ENCODE measurements at regions not wholly inside any gene's neighbourhood (a gene's known extent, or its start where the extent isn't known, plus 50 kb on each side); places are given as distances from the start of the nearest gene placed in this dataset.
A peak's percentile ranks its signal among the peaks of the same experiment; 100 is the strongest.
"Not testable (repeated sequence)": the region's sequence is repeated elsewhere in the genome, so short reads cannot be mapped to it uniquely, and the experiment has no call there.

- no peak for DNase-seq (ENCODE audit: low spot score)
Observed at GRCh38 chr13:40355126-40355724, 311.2 kb downstream of the FOXO1 start.

GRCh38 chr13:40356011-40356410, 310.4 kb downstream of the FOXO1 start:
- no peak for DNase-seq (ENCODE audit: low spot score)

DNA sequence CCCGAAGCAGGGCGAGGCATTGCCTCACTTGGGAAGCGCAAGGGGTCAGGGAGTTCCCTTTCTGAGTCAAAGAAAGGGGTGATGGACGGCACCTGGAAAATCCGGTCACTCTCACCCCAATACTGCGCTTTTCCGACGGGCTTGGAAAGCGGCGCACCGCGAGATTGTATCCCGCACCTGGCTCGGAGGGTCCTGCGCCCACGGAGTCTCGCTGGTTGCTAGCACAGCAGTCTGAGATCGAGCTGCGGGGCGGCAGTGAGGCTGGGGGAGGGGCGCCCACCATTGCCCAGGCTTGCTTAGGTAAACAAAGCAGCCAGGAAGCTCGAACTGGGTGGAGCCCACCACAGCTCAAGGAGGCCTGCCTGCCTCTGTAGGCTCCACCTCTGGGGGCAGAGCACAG, 310.0 kb downstream of the FOXO1 start:
- not testable (repeated sequence) for DNase-seq (ENCODE audit: low spot score)

- DNase-seq (ENCODE audit: low spot score) = no peak
Observed at GRCh38 chr13:40362502-40362901, 303.9 kb downstream of the FOXO1 start.

DNA sequence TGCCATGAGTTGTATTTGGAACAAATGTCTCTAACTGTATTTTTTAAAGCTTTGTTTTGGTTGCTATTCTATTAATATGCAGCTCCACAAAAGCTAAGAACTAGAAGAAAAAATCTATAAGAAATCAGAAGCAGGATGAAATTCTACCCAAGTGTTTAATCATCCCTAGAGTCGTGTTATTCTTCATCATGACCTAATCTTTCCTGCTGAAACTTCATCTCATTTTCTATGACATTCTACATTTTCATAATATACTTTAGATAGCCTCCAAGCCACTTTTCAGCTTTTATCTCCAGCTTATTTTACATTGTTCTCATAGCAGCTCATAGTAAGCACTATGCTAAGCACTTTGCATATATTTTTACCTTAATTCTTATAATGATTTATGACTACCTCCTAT, 302.8 kb downstream of the FOXO1 start:
- no peak for DNase-seq (ENCODE audit: low spot score)

- DNase-seq (ENCODE audit: low spot score) = no peak
Observed at GRCh38 chr13:40366119-40366518, 300.3 kb downstream of the FOXO1 start.

DNA sequence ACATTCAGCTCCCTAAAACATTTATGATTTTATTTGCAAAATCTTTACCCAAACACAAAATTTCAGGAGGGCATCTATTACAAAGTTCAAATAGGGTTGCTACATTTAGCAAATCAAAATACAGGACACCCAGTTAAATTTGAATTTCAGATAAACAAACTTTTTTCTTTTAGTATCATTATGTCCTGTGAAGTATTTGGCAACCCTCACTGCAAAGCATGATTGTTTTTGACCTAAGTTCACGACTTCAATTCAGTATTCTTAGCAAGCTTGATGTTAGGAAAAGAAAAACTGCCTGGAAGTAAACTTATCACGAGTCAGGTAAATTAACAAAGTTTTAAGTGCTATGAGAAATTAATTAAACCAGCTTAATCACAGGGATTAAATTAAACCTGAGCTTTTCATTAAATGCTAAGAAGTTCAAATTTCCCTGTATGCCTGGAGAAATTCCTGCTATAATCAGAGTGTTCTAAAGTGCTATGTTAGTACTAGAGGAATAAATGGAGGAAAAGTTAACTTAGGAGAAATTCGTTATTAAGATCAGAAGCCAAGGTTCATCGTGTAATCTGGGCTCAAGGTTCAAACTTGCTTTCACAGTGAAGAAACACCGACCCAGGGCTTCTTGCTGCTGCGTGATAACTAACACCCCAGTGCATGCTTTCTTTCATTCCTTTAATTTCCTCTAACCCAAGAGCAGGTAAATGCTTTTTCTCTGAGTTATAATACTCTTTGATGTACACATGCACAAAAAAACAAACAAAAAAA, 298.1 kb downstream of the FOXO1 start:
- DNase-seq (ENCODE audit: low spot score) = no peak

- no peak for DNase-seq (ENCODE audit: low spot score)
Observed at GRCh38 chr13:40370661-40371060, 295.8 kb downstream of the FOXO1 start.

DNA sequence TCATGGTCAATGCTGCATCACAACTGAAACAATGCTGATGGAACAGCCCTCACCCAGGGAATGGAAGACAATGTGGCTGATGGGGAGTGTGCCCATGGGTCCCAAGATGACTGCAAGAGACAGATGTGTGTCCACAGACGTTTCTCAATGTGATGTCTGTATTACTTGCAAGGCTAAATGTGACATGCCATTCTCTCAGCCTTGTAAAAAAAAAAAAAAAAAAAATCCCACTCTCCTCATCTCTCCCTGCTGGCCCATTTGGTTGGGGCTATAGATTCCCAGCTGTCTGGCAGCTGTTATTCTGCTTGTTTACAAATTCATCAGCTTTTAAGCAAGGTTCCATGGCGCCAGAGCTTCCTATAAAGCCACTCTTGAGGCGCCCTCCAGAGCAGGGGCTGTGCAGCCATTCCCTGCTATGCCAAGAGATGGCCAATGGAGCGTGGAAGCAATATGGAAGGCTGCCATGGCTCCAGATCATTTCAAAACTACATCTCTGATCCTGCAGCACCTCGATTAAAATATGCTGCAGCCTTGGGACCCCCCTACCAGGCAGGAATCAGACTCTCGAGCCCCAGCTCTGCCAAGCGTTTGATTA, 294.8 kb downstream of the FOXO1 start:
- no peak for DNase-seq (ENCODE audit: low spot score)

GRCh38 chr13:40373608-40374007, 292.8 kb downstream of the FOXO1 start:
- DNase-seq (ENCODE audit: low spot score) = not testable (repeated sequence)

DNA sequence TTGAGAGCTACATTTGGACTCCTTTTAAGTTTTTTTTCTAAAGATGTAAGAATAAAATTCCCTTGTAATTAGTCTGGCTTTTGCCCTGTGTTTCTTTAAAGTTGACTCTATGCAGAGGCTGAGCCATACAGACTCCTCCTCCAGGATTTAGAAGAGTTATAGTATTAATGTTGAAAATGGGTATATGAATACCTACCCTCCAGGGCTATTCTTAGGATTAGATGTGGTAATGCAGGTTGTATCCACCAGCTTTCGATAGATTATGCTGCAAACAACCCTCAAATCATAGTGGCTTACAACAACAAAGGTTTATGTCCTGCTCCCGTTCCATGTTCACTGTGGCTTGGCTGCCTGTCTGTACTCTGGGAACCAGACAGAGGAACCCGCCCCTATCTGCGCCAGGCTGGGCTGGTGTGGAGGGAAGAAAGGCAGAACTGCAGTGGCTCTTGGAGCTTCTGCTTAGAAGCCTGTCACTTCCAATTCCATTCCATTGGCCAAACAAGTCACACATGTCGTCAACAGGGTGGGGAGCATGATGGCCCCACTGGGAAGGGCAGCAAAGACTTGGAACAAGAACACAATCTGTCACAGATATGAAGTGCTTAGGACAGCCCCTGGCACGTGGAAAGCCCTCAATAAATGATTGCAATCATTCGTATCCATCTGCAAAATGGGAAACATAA, 290.8 kb downstream of the FOXO1 start:
- DNase-seq (ENCODE audit: low spot score) = peak; percentile 92

GRCh38 chr13:40376296-40376849, 290.1 kb downstream of the FOXO1 start:
- no peak for DNase-seq (ENCODE audit: low spot score)

- peak; percentile 68 for DNase-seq (ENCODE audit: low spot score)
Observed at GRCh38 chr13:40376867-40377535, 289.4 kb downstream of the FOXO1 start.

- no peak for DNase-seq (ENCODE audit: low spot score)
Observed at GRCh38 chr13:40377783-40378182, 288.7 kb downstream of the FOXO1 start.

DNA sequence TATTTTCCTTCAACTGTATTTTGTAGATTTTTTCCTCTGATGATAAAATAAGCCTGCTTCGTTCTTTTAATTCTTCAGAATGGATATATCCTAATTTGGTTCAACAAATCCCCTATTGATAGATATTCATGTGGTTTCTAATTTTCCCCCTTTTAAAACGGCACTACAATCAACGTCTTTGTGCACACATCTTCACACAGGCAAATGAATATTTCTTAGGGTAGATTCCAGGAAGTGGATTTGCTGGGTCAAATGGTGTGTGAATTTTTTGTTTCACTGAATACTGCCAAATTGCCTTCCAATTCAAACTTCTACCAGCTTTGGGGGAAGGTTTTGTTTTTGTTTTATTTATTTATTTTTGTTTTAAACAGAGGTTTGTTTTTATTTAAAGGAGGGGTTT, 287.2 kb downstream of the FOXO1 start:
- DNase-seq (ENCODE audit: low spot score) = no peak

- no peak for DNase-seq (ENCODE audit: low spot score)
Observed at GRCh38 chr13:40379794-40380578, 286.5 kb downstream of the FOXO1 start.

DNA sequence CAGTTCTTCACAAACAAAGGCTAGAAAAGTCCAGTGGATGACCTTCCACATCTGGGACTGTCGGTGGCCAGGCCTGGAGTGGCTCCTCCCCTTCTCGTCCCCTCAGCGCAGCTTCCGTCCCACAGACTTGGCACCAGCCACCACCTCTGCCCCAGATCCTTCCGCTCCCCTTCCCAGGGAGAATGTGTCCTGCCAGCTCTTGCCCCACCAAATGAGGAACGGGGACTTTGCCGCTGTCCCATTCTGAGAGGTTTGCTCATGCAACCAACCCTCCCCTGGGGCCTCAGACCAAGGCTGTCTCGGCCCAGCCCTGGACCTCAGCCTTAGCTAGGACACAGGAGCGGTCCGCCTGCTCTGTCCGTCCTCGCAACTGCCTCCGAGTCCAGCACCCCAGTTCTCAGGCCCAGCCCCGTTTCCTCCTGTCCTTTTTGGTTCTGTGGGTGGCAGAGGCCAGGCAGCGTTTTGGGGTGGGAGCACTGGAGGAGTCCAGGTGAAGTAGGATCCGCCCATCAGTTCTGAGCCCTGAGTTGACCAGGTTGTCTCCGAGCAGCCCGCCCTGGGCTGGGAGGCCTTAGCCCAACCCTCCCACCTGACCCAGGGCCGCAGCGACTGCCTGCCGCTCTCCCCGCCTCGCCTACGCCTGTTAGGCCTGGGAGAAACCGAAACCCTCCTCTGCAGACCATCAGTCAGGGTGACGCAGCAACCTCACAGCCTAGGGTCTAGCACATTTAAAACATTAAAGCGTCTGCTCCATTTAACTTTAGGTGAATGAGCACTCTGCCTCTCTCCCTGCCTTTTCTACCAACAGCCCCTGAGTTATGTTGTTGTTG, 284.3 kb downstream of the FOXO1 start:
- no peak for DNase-seq (ENCODE audit: low spot score)

DNA sequence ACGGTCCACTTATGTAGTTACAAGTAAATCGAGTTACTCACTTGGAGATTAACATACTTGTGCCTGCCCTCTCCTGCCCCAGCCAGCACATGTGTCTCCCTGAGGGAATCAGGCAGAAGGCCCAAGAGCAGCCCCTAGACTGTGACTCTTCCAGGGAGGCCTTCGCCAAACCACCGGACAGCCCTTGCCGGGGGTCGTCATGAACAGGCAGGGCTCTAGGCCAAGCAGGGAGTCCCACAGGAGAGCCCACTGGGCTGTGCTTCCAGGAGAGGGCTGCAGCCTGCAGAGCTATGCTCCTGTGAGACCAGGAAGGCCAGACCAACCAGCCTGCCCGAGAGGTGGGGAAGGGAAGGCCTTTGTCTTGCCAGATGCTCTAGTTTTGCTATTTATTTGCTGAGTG, 283.3 kb downstream of the FOXO1 start:
- DNase-seq (ENCODE audit: low spot score) = no peak

DNA sequence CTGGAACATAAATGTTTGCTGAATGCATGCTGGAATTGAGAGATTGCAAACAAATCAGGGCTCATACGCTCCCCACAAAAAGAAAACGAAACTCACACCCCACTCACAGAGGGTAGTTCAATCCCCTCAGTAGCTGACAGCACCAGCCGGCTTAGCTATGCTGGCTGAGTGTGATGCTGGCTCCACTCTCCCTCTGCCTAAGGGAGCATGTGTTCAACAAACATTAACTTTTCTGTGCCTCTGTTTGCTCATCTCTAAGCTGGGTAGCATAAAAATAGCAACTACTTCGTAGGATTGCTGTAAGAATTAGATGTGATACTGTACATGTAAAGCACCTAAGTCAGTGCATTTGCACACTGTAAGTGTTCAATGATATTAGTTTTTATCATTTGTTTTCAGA, 282.6 kb downstream of the FOXO1 start:
- no peak for DNase-seq (ENCODE audit: low spot score)
